GM19023 (cell line): ENCODE measurements at regions not wholly inside any gene's neighbourhood (a gene's known extent, or its start where the extent isn't known, plus 50 kb on each side); places are given as distances from the start of the nearest gene placed in this dataset.
"Not testable (repeated sequence)": the region's sequence is repeated elsewhere in the genome, so short reads cannot be mapped to it uniquely, and the experiment has no call there.

Experiments
- ATAC-seq: cut with Tn5 transposase; IDR thresholded peaks from one replicate; pipeline ENCODE4 v1.9.1; 2021; ENCODE audit warnings: mild to moderate bottlenecking, moderate library complexity; ENCODE audit not compliant: unreplicated experiment

DNA sequence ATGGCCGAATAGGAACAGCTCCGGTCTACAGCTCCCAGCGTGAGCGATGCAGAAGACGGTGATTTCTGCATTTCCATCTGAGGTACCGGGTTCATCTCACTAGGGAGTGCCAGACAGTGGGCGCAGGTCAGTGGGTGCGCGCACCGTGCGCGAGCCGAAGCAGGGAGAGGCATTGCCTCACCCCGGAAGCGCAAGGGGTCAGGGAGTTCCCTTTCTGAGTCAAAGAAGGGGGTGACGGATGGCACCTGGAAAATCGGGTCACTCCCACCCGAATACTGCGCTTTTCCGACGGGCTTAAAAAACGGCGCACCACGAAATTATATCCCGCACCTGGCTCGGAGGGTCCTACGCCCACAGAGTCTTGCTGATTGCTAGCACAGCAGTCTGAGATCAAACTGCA, 572.8 kb upstream of the AGA start:
- ATAC-seq = not testable (repeated sequence)

DNA sequence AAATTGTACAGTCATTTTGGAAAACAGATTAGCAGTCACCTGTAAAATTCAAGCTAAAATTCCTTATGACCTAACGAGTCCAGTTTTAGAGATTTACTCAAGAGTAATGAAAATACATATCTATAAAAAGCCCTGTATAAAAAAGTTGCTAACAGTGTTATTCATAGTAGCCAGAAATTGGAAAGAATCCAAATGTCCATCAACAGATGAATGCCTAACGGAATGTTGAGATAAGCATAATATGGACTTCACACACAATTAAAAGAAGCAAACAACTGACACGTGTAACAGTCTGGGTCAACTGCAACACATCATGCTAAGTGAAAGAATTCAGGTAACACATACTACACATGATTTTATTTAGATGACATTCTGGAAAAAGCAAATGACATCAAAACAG, 584.8 kb upstream of the AGA start:
- ATAC-seq = no peak

- no peak for ATAC-seq
Measured at GRCh38 chr4:178027796-178028195, 585.6 kb upstream of the AGA start.

DNA sequence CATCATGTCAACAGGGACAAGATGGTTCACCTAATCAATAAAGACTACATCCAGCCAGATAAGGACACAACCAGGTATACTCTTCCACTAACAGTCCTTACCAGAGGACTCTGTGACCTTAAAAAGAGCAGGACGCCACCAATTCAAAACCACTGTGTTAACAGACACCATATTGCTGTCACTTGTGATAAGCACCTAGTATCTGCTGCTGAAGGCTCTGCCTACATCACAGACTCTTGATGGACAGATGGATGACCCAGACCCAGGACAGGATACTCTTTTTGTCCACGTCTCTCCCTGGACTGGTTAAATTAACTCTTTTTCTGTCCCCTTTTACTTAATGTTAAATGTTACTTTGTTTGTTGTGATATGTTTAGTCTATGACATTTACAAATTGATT, 586.2 kb upstream of the AGA start:
- ATAC-seq = no peak

DNA sequence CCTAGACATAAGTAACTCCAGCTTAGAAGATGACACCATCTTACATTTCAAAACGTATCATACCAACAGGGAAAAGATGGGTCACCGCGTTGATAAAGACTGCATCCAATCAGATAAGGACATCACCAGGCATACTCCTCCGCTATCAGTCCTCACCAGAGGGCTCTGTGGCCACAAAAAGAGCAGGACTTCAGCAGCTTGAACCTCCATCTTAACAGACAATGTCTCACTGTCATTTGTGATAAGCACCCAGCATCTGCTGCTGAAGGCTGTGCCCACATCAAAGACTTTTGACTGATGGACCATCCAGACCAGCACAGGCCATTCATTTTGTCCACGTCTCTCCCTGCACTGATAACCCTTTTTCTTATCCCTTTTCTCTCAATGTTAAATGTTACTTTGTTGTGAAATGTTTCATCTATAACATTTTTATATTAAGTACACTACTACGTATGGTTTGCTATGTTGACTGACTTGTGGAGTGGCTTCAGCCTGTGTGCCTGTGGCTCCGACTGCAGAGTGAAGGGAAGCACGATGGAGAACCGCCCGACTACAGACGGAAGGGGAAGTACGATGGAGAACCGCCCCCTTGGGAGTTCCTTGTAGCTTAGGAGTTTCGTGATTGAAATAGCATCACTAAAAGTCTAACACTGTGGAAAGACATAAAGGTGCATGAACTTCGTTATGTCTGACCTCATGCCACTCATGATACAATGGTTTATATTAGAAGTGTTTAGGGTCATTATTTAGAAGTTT, 595.4 kb upstream of the AGA start:
- no peak for ATAC-seq

GRCh38 chr4:178056996-178057395, 614.8 kb upstream of the AGA start:
- no peak for ATAC-seq

DNA sequence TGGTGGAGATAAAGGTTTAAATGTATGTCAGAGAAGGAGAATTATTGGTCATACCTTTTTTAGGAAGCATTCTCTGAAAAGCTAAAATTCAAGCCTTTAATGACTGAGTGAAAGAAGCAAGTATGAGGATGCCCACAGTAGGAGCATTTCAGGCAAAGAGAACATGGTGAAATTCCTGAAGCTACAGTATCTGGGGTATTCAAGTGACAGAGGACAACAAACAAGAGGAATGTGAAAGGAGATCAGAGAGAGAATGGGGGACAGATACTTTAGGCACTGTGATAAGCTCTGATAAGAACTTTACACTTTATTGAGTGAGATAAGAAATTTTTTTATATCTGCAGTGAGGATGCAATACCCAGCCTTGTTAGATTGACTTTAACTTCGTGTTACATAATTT, 621.3 kb upstream of the AGA start:
- no peak for ATAC-seq

GRCh38 chr4:178066338-178066941, 624.2 kb upstream of the AGA start:
- no peak for ATAC-seq

DNA sequence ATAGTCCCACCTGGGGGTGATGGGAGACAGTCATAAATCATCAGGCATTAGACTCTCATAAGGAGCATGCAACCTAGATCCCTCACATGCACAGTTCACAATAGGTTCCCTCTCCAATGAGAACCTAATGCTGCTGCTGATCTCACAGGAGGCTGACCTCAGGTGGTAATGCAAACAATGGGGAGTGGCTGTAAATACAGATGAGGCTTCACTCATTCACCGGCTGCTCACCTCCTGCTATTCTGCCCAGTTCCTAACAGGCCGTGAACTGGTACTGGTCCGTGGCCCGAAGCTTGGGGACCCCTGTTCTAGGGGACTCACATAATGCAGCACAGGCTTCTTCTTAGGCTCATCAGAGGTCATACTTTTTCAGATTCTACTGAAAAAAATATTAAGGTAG, 625.9 kb upstream of the AGA start:
- ATAC-seq = no peak

- no peak for ATAC-seq
Measured at GRCh38 chr4:178070163-178070562, 627.9 kb upstream of the AGA start.

DNA sequence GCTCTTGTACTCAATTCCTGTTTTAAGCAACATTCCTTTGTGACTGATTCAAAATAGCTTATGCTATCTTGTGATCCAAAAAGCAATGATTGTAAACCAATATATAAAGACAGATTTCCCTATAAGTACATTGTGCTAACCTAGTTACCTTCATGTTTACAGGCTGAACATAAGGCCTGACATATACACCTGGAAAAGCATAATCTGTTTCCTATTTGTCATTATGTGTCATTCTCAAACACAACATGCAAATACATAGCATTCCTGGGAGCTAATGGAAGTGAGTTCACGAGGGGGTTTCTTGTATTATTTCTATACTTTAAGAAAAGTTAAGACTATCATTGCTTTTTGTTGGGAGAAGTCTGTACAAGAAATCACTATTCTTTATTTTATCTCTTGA, 638.1 kb upstream of the AGA start:
- no peak for ATAC-seq

GRCh38 chr4:178081176-178081575, 638.9 kb upstream of the AGA start:
- ATAC-seq = no peak

DNA sequence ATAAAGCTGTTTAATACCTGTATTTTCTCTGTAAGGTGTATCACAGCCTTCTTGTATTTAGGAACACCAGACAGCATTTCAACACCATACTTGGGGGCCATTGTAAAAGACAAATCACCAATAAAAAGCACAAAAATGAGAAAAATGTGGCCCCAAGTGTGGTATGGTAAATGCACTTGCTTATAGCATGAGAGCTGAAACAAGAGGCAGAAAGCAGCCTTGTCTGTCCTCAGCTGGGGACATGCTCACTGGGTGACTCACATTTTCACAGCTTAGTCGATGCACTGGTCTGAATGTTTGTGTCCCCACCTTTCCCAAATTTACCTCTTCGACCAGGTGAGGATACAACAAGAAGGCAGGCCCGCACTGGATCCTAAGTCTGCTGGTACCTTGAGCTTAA, 639.7 kb upstream of the AGA start:
- ATAC-seq = no peak

GRCh38 chr4:178082906-178083305, 640.7 kb upstream of the AGA start:
- ATAC-seq = no peak

DNA sequence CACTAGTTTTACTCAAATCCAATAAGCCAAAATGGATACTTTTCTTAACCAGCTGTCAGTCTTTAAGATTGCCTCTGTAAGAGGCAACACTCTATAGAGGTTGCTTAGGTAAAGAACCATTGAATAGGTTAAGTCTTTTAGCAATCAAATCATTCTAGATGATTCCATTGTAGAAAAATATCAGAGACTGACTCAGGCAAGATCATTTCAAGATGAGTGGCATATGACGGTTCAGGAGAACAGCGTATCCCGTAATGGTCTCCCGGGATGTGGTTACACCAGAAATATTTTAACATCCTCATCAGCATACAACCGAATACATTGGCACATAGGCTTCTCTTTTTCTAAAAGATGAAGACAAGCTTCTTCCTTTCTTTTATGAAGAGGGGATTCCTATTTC, 641.7 kb upstream of the AGA start:
- no peak for ATAC-seq

- no peak for ATAC-seq
Measured at GRCh38 chr4:178086320-178086719, 644.1 kb upstream of the AGA start.

GRCh38 chr4:178090640-178091411, 648.6 kb upstream of the AGA start:
- no peak for ATAC-seq

GRCh38 chr4:178102139-178102538, 659.9 kb upstream of the AGA start:
- no peak for ATAC-seq

DNA sequence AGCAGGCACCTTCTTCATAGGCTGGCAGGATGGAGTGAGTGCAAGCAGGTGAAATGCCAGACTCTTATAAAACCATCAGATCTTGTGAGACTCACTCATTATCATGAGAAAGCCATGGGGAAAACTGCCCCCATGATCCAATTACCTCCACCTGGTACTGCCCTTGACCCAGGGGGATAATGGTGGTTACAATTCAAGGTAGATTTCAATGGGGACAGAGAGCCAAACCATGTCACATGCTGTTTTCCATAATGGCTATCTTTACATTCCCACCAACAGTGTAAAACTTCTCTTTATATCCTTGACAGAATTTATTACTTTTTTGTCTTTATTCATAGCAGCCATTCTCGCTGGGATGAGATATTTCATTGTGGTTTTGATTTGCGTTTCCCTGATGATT, 663.0 kb upstream of the AGA start:
- no peak for ATAC-seq

GRCh38 chr4:178136736-178137345, 694.6 kb upstream of the AGA start:
- no peak for ATAC-seq

GRCh38 chr4:178137732-178138471, 695.7 kb upstream of the AGA start:
- no peak for ATAC-seq
